ENCODE measurements at regions not wholly inside any gene's neighbourhood (a gene's known extent, or its start where the extent isn't known, plus 50 kb on each side); places are given as distances from the start of the nearest gene placed in this dataset.

DNA sequence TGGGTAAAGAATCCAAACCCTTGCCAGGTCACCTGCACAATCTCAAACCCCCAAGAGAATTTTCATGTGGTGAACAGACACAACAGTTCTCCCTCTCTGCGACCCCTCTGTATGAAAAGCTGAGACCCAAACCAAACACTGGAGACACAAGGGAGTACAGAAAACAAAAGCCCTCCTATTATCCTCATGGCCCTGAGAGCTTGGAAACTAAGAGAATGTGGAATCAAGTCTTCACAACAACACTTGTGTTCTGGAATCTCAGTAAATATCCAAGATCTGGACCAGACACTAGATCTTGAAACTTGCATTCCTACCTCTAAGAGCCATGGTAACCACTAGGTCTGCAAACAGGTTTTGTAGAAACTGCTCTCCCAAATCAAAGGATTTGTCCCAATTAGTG, 50.1 kb upstream of the CCDC150 start:
- Histone ChIP-seq H3K4me2 (no peak overlapping the region), H3K4me3 (no peak overlapping the region), H4K20me1 (replicated peaks; ENCODE audit: insufficient read depth) (no peaks in the 10 kb centered on the region; the same call in 1 of the 2 replicates), H3K36me3 (ENCODE audit: insufficient read depth) (no peaks in the 10 kb centered on the region), H3K79me2 (replicated peaks; ENCODE audit: insufficient read depth) (no peaks in the 10 kb centered on the region), H3K4me1 (ENCODE audit: insufficient read depth) (peaks cover 13% of the 10 kb centered on the region), H3K27me3 (ENCODE audit: insufficient read depth) (peaks cover 31% of the 10 kb centered on the region), H3F3A (replicated peaks; ENCODE audit: low read depth) (no peaks in the 10 kb centered on the region), H3K9me2 (ENCODE audit: insufficient read depth) (no peaks in the 10 kb centered on the region), H2AFZ (no peak overlapping the region), H3K27ac (ENCODE audit: low read depth) (no peak overlapping the region)
- no peak for DNase-seq (ENCODE audit: low spot score)
- H3K36me3 Mint-ChIP-seq (ENCODE audit: low read depth), result no peaks in the 10 kb centered on the region
- H3K4me3 Mint-ChIP-seq, result no peak overlapping the region
- no peak overlapping the region for H3K27ac Mint-ChIP-seq
- peaks cover 6% of the 10 kb centered on the region; the same call in 2 of the 3 replicates for H3K4me1 Mint-ChIP-seq
- H3K9me3 Mint-ChIP-seq, result no peaks in the 10 kb centered on the region; the same call in 2 of the 3 replicates
- ATAC-seq, result no peak
- TF ChIP-seq, protein P1, sequence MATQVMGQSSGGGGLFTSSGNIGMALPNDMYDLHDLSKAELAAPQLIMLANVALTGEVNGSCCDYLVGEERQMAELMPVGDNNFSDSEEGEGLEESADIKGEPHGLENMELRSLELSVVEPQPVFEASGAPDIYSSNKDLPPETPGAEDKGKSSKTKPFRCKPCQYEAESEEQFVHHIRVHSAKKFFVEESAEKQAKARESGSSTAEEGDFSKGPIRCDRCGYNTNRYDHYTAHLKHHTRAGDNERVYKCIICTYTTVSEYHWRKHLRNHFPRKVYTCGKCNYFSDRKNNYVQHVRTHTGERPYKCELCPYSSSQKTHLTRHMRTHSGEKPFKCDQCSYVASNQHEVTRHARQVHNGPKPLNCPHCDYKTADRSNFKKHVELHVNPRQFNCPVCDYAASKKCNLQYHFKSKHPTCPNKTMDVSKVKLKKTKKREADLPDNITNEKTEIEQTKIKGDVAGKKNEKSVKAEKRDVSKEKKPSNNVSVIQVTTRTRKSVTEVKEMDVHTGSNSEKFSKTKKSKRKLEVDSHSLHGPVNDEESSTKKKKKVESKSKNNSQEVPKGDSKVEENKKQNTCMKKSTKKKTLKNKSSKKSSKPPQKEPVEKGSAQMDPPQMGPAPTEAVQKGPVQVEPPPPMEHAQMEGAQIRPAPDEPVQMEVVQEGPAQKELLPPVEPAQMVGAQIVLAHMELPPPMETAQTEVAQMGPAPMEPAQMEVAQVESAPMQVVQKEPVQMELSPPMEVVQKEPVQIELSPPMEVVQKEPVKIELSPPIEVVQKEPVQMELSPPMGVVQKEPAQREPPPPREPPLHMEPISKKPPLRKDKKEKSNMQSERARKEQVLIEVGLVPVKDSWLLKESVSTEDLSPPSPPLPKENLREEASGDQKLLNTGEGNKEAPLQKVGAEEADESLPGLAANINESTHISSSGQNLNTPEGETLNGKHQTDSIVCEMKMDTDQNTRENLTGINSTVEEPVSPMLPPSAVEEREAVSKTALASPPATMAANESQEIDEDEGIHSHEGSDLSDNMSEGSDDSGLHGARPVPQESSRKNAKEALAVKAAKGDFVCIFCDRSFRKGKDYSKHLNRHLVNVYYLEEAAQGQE (IDR thresholded peaks at IDR 0.05; ENCODE audit: unreplicated experiment), result no peak
- no peak for TF ChIP-seq EZH2 (IDR thresholded peaks at IDR 0.05; ENCODE audit: low read depth, unreplicated experiment)
- TF ChIP-seq, protein P2, sequence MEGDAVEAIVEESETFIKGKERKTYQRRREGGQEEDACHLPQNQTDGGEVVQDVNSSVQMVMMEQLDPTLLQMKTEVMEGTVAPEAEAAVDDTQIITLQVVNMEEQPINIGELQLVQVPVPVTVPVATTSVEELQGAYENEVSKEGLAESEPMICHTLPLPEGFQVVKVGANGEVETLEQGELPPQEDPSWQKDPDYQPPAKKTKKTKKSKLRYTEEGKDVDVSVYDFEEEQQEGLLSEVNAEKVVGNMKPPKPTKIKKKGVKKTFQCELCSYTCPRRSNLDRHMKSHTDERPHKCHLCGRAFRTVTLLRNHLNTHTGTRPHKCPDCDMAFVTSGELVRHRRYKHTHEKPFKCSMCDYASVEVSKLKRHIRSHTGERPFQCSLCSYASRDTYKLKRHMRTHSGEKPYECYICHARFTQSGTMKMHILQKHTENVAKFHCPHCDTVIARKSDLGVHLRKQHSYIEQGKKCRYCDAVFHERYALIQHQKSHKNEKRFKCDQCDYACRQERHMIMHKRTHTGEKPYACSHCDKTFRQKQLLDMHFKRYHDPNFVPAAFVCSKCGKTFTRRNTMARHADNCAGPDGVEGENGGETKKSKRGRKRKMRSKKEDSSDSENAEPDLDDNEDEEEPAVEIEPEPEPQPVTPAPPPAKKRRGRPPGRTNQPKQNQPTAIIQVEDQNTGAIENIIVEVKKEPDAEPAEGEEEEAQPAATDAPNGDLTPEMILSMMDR (conservative IDR thresholded peaks at IDR 0.05; ENCODE audit: low read depth in 2 of 2), result no peak
- TF ChIP-seq STAT1 (IDR thresholded peaks at IDR 0.05; ENCODE audit: unreplicated experiment), result no peak
- TF ChIP-seq, protein P3, sequence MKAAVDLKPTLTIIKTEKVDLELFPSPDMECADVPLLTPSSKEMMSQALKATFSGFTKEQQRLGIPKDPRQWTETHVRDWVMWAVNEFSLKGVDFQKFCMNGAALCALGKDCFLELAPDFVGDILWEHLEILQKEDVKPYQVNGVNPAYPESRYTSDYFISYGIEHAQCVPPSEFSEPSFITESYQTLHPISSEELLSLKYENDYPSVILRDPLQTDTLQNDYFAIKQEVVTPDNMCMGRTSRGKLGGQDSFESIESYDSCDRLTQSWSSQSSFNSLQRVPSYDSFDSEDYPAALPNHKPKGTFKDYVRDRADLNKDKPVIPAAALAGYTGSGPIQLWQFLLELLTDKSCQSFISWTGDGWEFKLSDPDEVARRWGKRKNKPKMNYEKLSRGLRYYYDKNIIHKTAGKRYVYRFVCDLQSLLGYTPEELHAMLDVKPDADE (IDR thresholded peaks at IDR 0.05), result no peak
- TF ChIP-seq ZNF331 (CRISPR knock-in tag; IDR thresholded peaks at IDR 0.05; ENCODE audit: low read depth), result no peak
- no peak for TF ChIP-seq JUNB (IDR thresholded peaks at IDR 0.05; ENCODE audit: unreplicated experiment)
- TF ChIP-seq EZH2phosphoT487 (IDR thresholded peaks at IDR 0.05; ENCODE audit: unreplicated experiment), result no peak
- TF ChIP-seq ZNF114 (CRISPR knock-in tag; IDR thresholded peaks at IDR 0.05), result no peak
- no peak for TF ChIP-seq CREB1 (CRISPR knock-in tag; IDR thresholded peaks at IDR 0.05; ENCODE audit: low read depth)
- TF ChIP-seq POLR2AphosphoS5 (IDR thresholded peaks at IDR 0.05; ENCODE audit: low read depth), result no peak
- TF ChIP-seq, protein P4, sequence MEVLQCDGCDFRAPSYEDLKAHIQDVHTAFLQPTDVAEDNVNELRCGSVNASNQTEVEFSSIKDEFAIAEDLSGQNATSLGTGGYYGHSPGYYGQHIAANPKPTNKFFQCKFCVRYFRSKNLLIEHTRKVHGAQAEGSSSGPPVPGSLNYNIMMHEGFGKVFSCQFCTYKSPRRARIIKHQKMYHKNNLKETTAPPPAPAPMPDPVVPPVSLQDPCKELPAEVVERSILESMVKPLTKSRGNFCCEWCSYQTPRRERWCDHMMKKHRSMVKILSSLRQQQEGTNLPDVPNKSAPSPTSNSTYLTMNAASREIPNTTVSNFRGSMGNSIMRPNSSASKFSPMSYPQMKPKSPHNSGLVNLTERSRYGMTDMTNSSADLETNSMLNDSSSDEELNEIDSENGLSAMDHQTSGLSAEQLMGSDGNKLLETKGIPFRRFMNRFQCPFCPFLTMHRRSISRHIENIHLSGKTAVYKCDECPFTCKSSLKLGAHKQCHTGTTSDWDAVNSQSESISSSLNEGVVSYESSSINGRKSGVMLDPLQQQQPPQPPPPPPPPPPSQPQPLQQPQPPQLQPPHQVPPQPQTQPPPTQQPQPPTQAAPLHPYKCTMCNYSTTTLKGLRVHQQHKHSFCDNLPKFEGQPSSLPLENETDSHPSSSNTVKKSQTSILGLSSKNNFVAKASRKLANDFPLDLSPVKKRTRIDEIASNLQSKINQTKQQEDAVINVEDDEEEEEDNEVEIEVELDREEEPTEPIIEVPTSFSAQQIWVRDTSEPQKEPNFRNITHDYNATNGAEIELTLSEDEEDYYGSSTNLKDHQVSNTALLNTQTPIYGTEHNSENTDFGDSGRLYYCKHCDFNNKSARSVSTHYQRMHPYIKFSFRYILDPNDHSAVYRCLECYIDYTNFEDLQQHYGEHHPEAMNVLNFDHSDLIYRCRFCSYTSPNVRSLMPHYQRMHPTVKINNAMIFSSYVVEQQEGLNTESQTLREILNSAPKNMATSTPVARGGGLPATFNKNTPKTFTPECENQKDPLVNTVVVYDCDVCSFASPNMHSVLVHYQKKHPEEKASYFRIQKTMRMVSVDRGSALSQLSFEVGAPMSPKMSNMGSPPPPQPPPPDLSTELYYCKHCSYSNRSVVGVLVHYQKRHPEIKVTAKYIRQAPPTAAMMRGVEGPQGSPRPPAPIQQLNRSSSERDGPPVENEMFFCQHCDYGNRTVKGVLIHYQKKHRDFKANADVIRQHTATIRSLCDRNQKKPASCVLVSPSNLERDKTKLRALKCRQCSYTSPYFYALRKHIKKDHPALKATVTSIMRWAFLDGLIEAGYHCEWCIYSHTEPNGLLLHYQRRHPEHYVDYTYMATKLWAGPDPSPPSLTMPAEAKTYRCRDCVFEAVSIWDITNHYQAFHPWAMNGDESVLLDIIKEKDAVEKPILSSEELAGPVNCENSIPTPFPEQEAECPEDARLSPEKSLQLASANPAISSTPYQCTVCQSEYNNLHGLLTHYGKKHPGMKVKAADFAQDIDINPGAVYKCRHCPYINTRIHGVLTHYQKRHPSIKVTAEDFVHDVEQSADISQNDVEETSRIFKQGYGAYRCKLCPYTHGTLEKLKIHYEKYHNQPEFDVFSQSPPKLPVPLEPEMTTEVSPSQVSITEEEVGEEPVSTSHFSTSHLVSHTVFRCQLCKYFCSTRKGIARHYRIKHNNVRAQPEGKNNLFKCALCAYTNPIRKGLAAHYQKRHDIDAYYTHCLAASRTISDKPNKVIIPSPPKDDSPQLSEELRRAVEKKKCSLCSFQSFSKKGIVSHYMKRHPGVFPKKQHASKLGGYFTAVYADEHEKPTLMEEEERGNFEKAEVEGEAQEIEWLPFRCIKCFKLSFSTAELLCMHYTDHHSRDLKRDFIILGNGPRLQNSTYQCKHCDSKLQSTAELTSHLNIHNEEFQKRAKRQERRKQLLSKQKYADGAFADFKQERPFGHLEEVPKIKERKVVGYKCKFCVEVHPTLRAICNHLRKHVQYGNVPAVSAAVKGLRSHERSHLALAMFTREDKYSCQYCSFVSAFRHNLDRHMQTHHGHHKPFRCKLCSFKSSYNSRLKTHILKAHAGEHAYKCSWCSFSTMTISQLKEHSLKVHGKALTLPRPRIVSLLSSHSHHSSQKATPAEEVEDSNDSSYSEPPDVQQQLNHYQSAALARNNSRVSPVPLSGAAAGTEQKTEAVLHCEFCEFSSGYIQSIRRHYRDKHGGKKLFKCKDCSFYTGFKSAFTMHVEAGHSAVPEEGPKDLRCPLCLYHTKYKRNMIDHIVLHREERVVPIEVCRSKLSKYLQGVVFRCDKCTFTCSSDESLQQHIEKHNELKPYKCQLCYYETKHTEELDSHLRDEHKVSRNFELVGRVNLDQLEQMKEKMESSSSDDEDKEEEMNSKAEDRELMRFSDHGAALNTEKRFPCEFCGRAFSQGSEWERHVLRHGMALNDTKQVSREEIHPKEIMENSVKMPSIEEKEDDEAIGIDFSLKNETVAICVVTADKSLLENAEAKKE (CRISPR knock-in tag; IDR thresholded peaks at IDR 0.05), result no peak
- TF ChIP-seq NANOG (IDR thresholded peaks at IDR 0.05; ENCODE audit: borderline replicate concordance), result no peak
- H3K27me3 Mint-ChIP-seq (ENCODE audit: insufficient read depth, low read depth, poor library complexity), result peaks cover 26% of the 10 kb centered on the region

All from GM23338 (cell line).